Upper lobe of left lung (tissue), 6 donors: ENCODE measurements at regions not wholly inside any gene's neighbourhood (a gene's known extent, or its start where the extent isn't known, plus 50 kb on each side); places are given as distances from the start of the nearest gene placed in this dataset.

Experiments used
- ATAC-seq, 2 donors: fragments of 200-7000 bp; cut with Tn5 transposase; one replicate each; pipeline ENCODE4 v1.9.1; 2022; ENCODE audit warnings: mild to moderate bottlenecking in 2 of 2, moderate library complexity in 2 of 2; ENCODE audit not compliant: low FRiP score in 2 of 2
- DNase-seq, 2 donors: peaks; one replicate each; pipeline ENCODE4 v3.0.0-alpha.2; 2019 to 2020
- H3K27ac ChIP-seq, 4 donors: fragments of 200-600 bp; sonication (generic); one replicate each; pipeline ENCODE4 v1.5.1; 2016 to 2019
- H3K27me3 ChIP-seq, 4 donors: fragments of 200-600 bp; sonication (generic); one replicate each; pipeline ENCODE4 v1.5.1; 2017 to 2019
- H3K36me3 ChIP-seq, 4 donors: fragments of 200-600 bp; sonication (generic); one replicate each; pipeline ENCODE4 v1.5.1; 2016 to 2019
- H3K4me1 ChIP-seq, 4 donors: fragments of 200-600 bp; sonication (generic); one replicate each; pipeline ENCODE4 v1.5.1; 2018 to 2019
- H3K4me3 ChIP-seq, 4 donors: fragments of 200-600 bp; sonication (generic); one replicate each; pipeline ENCODE4 v1.5.1; 2017 to 2019; ENCODE audit warnings: mild to moderate bottlenecking in 2 of 4, moderate library complexity in 1 of 4
- H3K9me3 ChIP-seq, 4 donors: fragments of 200-600 bp; sonication (generic); one replicate each; pipeline ENCODE4 v1.5.1; 2018 to 2019
- EP300 ChIP-seq, 4 donors: sonication (generic); formaldehyde crosslinking; IDR thresholded peaks; one replicate each; pipeline ENCODE4 v1.5.1; 2017; ENCODE audit warnings: antibody characterized with exemption in 4 of 4, control low read depth in 2 of 4
- POLR2A ChIP-seq, 4 donors: fragments of 450-650 bp; IDR thresholded peaks; one replicate each; pipeline ENCODE4 v1.5.1; 2016 to 2017; ENCODE audit warnings: antibody characterized with exemption in 4 of 4, mild to moderate bottlenecking in 2 of 4
- POLR2AphosphoS5 ChIP-seq, 2 donors: sonication (generic); formaldehyde crosslinking; IDR thresholded peaks; one replicate each; pipeline ENCODE4 v1.5.1; 2017; ENCODE audit warnings: antibody characterized with exemption in 2 of 2
- WGBS, 2 donors: methylation state at CpG; one replicate each; pipeline ENCODE4 v1.1.5; 2017 to 2018; 5-methylcytosine and 5-hydroxymethylcytosine counted together
- TF ChIP-seq, protein P1 (sequence below), 6 experiments: fragments of 450-650 bp in 4 of 6; fragments of 200-600 bp in 2 of 6; sonication (generic) in 2 of 6; IDR thresholded peaks; one replicate each; pipeline ENCODE4 v1.5.1; 2016 to 2019; ENCODE audit warnings: antibody characterized with exemption in 6 of 6
- donor health status: DM: no; HTN: no; CAD: no; lungs with moderate emphysema.
- donor health status: DM: no; HTN: yes; CAD: no; lungs with severe emphysema.

- H3K4me3 ChIP-seq, result no peak overlapping the region
- peak; percentile 31 to 81 for ATAC-seq
- H3K36me3 ChIP-seq, result no peaks in the 10 kb centered on the region
- H3K9me3 ChIP-seq, result no peaks in the 10 kb centered on the region
- H3K4me1 ChIP-seq, result no peaks in the 10 kb centered on the region
- DNase-seq, result no peak
- TF ChIP-seq POLR2AphosphoS5 (IDR thresholded peaks at IDR 0.05), result no peak
- TF ChIP-seq EP300 (IDR thresholded peaks at IDR 0.05), result no peak
- no peak for TF ChIP-seq POLR2A (IDR thresholded peaks at IDR 0.05)
- TF ChIP-seq, protein P1, sequence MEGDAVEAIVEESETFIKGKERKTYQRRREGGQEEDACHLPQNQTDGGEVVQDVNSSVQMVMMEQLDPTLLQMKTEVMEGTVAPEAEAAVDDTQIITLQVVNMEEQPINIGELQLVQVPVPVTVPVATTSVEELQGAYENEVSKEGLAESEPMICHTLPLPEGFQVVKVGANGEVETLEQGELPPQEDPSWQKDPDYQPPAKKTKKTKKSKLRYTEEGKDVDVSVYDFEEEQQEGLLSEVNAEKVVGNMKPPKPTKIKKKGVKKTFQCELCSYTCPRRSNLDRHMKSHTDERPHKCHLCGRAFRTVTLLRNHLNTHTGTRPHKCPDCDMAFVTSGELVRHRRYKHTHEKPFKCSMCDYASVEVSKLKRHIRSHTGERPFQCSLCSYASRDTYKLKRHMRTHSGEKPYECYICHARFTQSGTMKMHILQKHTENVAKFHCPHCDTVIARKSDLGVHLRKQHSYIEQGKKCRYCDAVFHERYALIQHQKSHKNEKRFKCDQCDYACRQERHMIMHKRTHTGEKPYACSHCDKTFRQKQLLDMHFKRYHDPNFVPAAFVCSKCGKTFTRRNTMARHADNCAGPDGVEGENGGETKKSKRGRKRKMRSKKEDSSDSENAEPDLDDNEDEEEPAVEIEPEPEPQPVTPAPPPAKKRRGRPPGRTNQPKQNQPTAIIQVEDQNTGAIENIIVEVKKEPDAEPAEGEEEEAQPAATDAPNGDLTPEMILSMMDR (IDR thresholded peaks at IDR 0.05), result no peak
- H3K27ac ChIP-seq, result no peak overlapping the region
- H3K27me3 ChIP-seq, result no peaks in the 10 kb centered on the region
- WGBS, 2 donors, result 76 to 81% methylated on average over 12 of the region's 12 CpGs
Observed at GRCh38 chr15:68511073-68511991, 67.5 kb upstream of the CORO2B start.

- Histone ChIP-seq H3K36me3 (no peaks in the 10 kb centered on the region), H3K27ac (peak overlapping the region in 1 of 4 donors; percentile 27), H3K27me3 (no peaks in the 10 kb centered on the region), H3K9me3 (no peaks in the 10 kb centered on the region), H3K4me1 (no peaks in the 10 kb centered on the region), H3K4me3 (no peak overlapping the region)
- TF ChIP-seq EP300 (IDR thresholded peaks at IDR 0.05) (no peak), POLR2A (IDR thresholded peaks at IDR 0.05) (no peak), POLR2AphosphoS5 (IDR thresholded peaks at IDR 0.05) (no peak)
- TF ChIP-seq, protein P1 (IDR thresholded peaks at IDR 0.05), result no peak
- DNase-seq, result no peak
- ATAC-seq, result peak in 1 of 2 donors; percentile 13
- WGBS, 2 donors, result 75 to 79% methylated on average over 7 of the region's 7 CpGs
Observed at GRCh38 chr15:68512052-68512451, 66.7 kb upstream of the CORO2B start.

GRCh38 chr15:68512598-68512997 lies 66.2 kb upstream of the CORO2B start:
- DNase-seq (no peak), ATAC-seq (no peak)
- Histone ChIP-seq H3K27ac (no peak overlapping the region), H3K4me3 (no peak overlapping the region), H3K27me3 (no peaks in the 10 kb centered on the region), H3K9me3 (no peaks in the 10 kb centered on the region), H3K4me1 (no peaks in the 10 kb centered on the region), H3K36me3 (no peaks in the 10 kb centered on the region)
- 68 to 74% methylated on average over 3 of the region's 3 CpGs for WGBS, 2 donors
- TF ChIP-seq EP300 (IDR thresholded peaks at IDR 0.05) (no peak), POLR2AphosphoS5 (IDR thresholded peaks at IDR 0.05) (no peak), POLR2A (IDR thresholded peaks at IDR 0.05) (no peak)

GRCh38 chr15:68515371-68516095 lies 63.3 kb upstream of the CORO2B start:
- no peaks in the 10 kb centered on the region for H3K27me3 ChIP-seq
- no peak overlapping the region for H3K4me3 ChIP-seq
- no peak for TF ChIP-seq EP300 (IDR thresholded peaks at IDR 0.05)
- no peak for TF ChIP-seq POLR2A (IDR thresholded peaks at IDR 0.05)
- TF ChIP-seq, protein P1 (IDR thresholded peaks at IDR 0.05), result no peak
- TF ChIP-seq POLR2AphosphoS5 (IDR thresholded peaks at IDR 0.05), result no peak
- no peak for ATAC-seq
- no peak for DNase-seq
- no peak overlapping the region for H3K27ac ChIP-seq
- 79 to 88% methylated on average over 6 of the region's 6 CpGs for WGBS, 2 donors
- H3K4me1 ChIP-seq, result no peaks in the 10 kb centered on the region
- H3K9me3 ChIP-seq, result no peaks in the 10 kb centered on the region
- H3K36me3 ChIP-seq, result no peaks in the 10 kb centered on the region

- no peak overlapping the region for H3K4me3 ChIP-seq
- 76 to 79% methylated on average over 6 of the region's 6 CpGs for WGBS, 2 donors
- no peaks in the 10 kb centered on the region for H3K36me3 ChIP-seq
- no peaks in the 10 kb centered on the region for H3K4me1 ChIP-seq
- TF ChIP-seq, protein P1 (IDR thresholded peaks at IDR 0.05), result peak in 1 of 6 experiments; percentile 7
- no peak for TF ChIP-seq POLR2A (IDR thresholded peaks at IDR 0.05)
- no peak for TF ChIP-seq EP300 (IDR thresholded peaks at IDR 0.05)
- peak in 1 of 2 donors; percentile 64 for DNase-seq
- H3K9me3 ChIP-seq, result no peaks in the 10 kb centered on the region
- H3K27me3 ChIP-seq, result no peaks in the 10 kb centered on the region
- peak in 1 of 2 donors; percentile 60 for ATAC-seq
- peak overlapping the region in 1 of 4 donors; percentile 32 for H3K27ac ChIP-seq
Observed at GRCh38 chr15:68517285-68517761, 61.5 kb upstream of the CORO2B start.
